ENCODE measurements at regions not wholly inside any gene's neighbourhood (a gene's known extent, or its start where the extent isn't known, plus 50 kb on each side); places are given as distances from the start of the nearest gene placed in this dataset.

GRCh38 chrX:43278440-43278839 lies 377.7 kb upstream of the MAOA start:
- TF ChIP-seq EZH2 (IDR thresholded peaks at IDR 0.05) = no peak
- TF ChIP-seq POLR2AphosphoS5 (IDR thresholded peaks at IDR 0.05; ENCODE audit: borderline replicate concordance, low read depth, low read length) = no peak
- TF ChIP-seq FOXP2 (optimal IDR thresholded peaks at IDR 0.05; ENCODE audit: control extremely low read depth, extremely low read length, insufficient read depth) = no peak

All from SK-N-MC (cell line).